Adrenal gland (tissue), 5 donors: ENCODE measurements at regions not wholly inside any gene's neighbourhood (a gene's known extent, or its start where the extent isn't known, plus 50 kb on each side); places are given as distances from the start of the nearest gene placed in this dataset.

ENCODE experiments used
- POLR2A ChIP-seq, 2 donors: fragments of 450-650 bp; IDR thresholded peaks; one replicate each; pipeline ENCODE4 v1.6.1; 2017; ENCODE audit warnings: antibody characterized with exemption in 2 of 2, mild to moderate bottlenecking in 2 of 2, moderate library complexity in 1 of 2
- TF ChIP-seq, protein P1 (sequence below), 6 experiments: fragments of 450-650 bp in 4 of 6; fragments of 200-600 bp in 2 of 6; sonication (generic) in 1 of 6; IDR thresholded peaks; 1 replicate in 5 of 6; 2 replicates in 1 of 6; pipeline versions ENCODE4 v1.5.1 to v1.8.0; 2016 to 2021; ENCODE audit warnings: antibody characterized with exemption in 6 of 6, mild to moderate bottlenecking in 2 of 6, moderate library complexity in 1 of 6
- donor health status: DM: no; HTN: no; CAD: no.

DNA sequence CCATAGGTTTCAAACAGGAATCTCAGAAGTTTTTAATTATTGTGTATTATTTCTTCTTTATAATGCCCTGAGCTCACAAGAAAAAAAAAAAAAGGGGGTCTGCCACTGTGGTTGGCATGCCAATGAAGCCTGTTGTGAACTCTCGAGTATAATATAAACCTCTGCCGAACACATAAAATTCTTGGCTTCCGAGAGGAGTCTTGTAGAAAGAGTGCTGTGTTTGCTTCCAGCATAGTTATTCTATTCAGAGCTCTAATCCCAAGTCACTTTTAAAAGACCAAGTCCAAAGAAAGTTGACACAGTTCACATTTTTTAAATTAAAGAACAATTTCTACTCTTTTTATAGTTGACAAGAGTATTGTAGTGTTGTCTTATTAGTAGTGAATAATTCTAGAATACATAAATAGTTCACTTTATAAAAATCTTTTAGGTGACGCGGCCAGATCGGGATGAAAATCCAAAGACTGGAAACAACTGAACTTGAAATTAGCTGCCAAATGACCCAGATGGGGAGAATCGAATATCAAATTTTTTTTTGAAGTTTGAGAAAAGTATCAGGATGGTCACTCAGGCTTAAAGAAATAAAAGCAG lies 293.2 kb downstream of the DUSP10 start:
- TF ChIP-seq, protein P1, sequence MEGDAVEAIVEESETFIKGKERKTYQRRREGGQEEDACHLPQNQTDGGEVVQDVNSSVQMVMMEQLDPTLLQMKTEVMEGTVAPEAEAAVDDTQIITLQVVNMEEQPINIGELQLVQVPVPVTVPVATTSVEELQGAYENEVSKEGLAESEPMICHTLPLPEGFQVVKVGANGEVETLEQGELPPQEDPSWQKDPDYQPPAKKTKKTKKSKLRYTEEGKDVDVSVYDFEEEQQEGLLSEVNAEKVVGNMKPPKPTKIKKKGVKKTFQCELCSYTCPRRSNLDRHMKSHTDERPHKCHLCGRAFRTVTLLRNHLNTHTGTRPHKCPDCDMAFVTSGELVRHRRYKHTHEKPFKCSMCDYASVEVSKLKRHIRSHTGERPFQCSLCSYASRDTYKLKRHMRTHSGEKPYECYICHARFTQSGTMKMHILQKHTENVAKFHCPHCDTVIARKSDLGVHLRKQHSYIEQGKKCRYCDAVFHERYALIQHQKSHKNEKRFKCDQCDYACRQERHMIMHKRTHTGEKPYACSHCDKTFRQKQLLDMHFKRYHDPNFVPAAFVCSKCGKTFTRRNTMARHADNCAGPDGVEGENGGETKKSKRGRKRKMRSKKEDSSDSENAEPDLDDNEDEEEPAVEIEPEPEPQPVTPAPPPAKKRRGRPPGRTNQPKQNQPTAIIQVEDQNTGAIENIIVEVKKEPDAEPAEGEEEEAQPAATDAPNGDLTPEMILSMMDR (IDR thresholded peaks at IDR 0.05), result no peak
- no peak for TF ChIP-seq POLR2A (IDR thresholded peaks at IDR 0.05)
